Aorta (tissue), 5 donors: ENCODE measurements at regions not wholly inside any gene's neighbourhood (a gene's known extent, or its start where the extent isn't known, plus 50 kb on each side); places are given as distances from the start of the nearest gene placed in this dataset.
A peak's percentile ranks its signal among the peaks of the same experiment; 100 is the strongest.
"Not testable (repeated sequence)": the region's sequence is repeated elsewhere in the genome, so short reads cannot be mapped to it uniquely, and the experiment has no call there.

Experiments
- ATAC-seq: fragments of 200-7000 bp; cut with Tn5 transposase; one replicate; pipeline ENCODE4 v1.9.1; 2022; ENCODE audit warnings: moderate library complexity; ENCODE audit not compliant: low FRiP score
- DNase-seq, 2 donors: peaks; one replicate each; pipeline ENCODE4 v3.0.0-alpha.2; 2020
- H3K27ac ChIP-seq, 2 donors: one replicate each; pipeline ENCODE4 v1.5.1; 2013; ENCODE audit warnings: low read length in 2 of 2, mild to moderate bottlenecking in 2 of 2, moderate library complexity in 2 of 2, control low read depth in 1 of 2, inconsistent platforms in 1 of 2, low read depth in 1 of 2
- H3K27me3 ChIP-seq, 2 donors: one replicate each; pipeline ENCODE4 v1.6.1; 2013; ENCODE audit warnings: control low read depth in 1 of 2, low read length in 1 of 2, mild to moderate bottlenecking in 1 of 2, moderate library complexity in 1 of 2; ENCODE audit not compliant: insufficient read depth in 2 of 2, control insufficient read depth in 1 of 2
- H3K36me3 ChIP-seq, 2 donors: one replicate each; pipeline ENCODE4 v1.6.1; 2013; ENCODE audit warnings: control low read depth in 1 of 2, low read length in 1 of 2, mild to moderate bottlenecking in 1 of 2; ENCODE audit not compliant: insufficient read depth in 2 of 2, control insufficient read depth in 1 of 2
- H3K4me1 ChIP-seq, 2 donors: one replicate each; pipeline ENCODE4 v1.6.1; 2013; ENCODE audit warnings: low read length in 2 of 2, control low read depth in 1 of 2, mild to moderate bottlenecking in 1 of 2, moderate library complexity in 1 of 2; ENCODE audit not compliant: insufficient read depth in 2 of 2, control insufficient read depth in 1 of 2
- H3K4me3 ChIP-seq, 2 donors: one replicate each; pipeline ENCODE4 v1.5.1; 2013; ENCODE audit warnings: low read length in 2 of 2, control low read depth in 1 of 2, mild to moderate bottlenecking in 1 of 2
- H3K9me3 ChIP-seq: one replicate; pipeline ENCODE4 v1.6.1; 2013; ENCODE audit warnings: mild to moderate bottlenecking, low read length; ENCODE audit not compliant: control insufficient read depth
- WGBS, 2 donors: extraction: QIAGEN DNeasy Blood & Tissue Kit; methylation state at CpG; one replicate each; pipeline ENCODE4 v1.1.7; 2013; 5-methylcytosine and 5-hydroxymethylcytosine counted together
- intact Hi-C, 2 donors: fragments of 100-400 bp; cut with DNase I; formaldehyde crosslinking; loops; one replicate each; pipeline versions ENCODE4 v1.14.2 to v1.15.0; 2022
- donor health status: healthy with polysubstance abuse.
- donor health status: Bipolar disorder and iron deficiency.
- donor health status: DM: no; HTN: no; CAD: no.
- donor health status: DM: no; HTN: no; CAD: no.
- donor health status: DM: yes; HTN: yes; CAD: no.

DNA sequence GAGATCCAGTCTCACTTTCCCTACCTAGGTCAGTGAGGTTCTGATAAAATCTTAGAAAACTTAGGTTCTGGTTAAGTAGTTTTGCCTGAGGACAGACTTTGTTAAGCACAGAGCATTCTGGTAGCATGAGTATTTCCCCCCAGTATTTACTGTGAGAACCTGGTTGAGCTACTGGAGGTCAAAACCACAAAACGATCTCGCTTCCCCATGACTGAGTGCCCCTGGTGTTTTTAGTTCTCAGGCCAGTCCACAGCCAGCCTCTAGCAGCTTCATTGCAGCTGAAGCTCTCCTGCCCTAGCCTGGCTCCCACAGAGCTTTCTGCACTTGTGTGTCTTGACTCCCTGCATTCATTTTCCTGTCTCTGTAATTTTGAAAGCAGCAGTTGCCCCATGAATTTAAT is 1138.2 kb downstream of the UQCRFS1 start:
- intact Hi-C loops, result no loop called here
- 65 to 81% methylated on average over 2 of the region's 2 CpGs for WGBS, 2 donors
- DNase-seq, result no peak
- H3K4me3 ChIP-seq, result no peak overlapping the region
- no peaks in the 10 kb centered on the region for H3K4me1 ChIP-seq
- H3K9me3 ChIP-seq, result peaks cover 2% of the 10 kb centered on the region
- no peak for ATAC-seq
- H3K27me3 ChIP-seq, result peaks cover 0 to 1% of the 10 kb centered on the region in 2 donors
- H3K27ac ChIP-seq, result no peak overlapping the region
- H3K36me3 ChIP-seq, result no peaks in the 10 kb centered on the region

DNA sequence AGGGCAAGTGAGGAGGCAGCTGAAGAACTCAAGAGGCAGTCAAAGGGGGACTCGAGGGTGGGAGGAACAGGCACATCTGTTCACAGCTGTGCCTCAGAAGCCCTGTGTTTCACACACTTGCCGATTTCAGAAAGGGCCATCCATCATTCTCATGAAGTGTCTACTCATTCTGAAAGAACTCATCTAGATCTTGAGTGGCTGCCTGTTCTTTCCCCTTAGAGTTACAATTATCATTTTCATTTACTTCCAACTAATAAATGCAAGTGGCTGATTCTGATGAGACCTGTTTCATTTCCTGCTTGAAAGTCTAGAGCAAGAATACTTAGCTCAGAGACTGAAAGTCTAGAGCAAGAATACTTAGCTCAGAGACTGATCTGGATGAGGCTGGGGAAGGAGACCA is 1145.1 kb downstream of the UQCRFS1 start:
- no peak overlapping the region for H3K27ac ChIP-seq
- no peaks in the 10 kb centered on the region for H3K36me3 ChIP-seq
- DNase-seq (no peak), ATAC-seq (no peak)
- H3K27me3 ChIP-seq, result no peaks in the 10 kb centered on the region
- H3K4me1 ChIP-seq, result no peaks in the 10 kb centered on the region
- H3K4me3 ChIP-seq, result no peak overlapping the region
- 14 to 21% methylated on average over 2 of the region's 2 CpGs for WGBS, 2 donors
- intact Hi-C loops, result no loop called here
- no peaks in the 10 kb centered on the region for H3K9me3 ChIP-seq

DNA sequence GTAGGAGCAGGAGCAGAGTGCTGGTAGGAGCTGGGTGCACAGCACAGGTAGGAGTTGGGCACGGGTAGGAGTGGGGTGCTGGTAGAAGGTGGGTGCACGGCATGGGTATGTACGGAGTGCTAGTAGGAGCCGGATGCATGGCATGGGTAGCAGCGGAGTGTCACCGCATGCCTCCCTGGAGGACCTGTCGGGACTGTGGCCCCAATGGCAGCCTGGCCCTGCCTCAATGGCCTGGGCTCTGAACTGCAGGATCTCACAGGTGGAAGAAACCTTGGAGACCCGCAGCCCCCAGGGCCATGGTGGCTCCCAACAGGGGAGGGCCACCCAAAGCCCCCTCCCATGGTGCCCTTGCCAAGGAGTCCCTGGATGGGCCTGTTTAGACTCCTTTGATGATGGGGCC is 1146.0 kb downstream of the UQCRFS1 start:
- intact Hi-C loops, result no loop called here
- H3K27ac ChIP-seq, result no peak overlapping the region
- H3K27me3 ChIP-seq, result no peaks in the 10 kb centered on the region
- ATAC-seq (peak; percentile 42), DNase-seq (no peak)
- H3K4me3 ChIP-seq, result no peak overlapping the region
- H3K9me3 ChIP-seq, result no peaks in the 10 kb centered on the region
- no peaks in the 10 kb centered on the region for H3K36me3 ChIP-seq
- WGBS, 2 donors, result 91 to 92% methylated on average over 8 of the region's 8 CpGs
- H3K4me1 ChIP-seq, result no peaks in the 10 kb centered on the region

DNA sequence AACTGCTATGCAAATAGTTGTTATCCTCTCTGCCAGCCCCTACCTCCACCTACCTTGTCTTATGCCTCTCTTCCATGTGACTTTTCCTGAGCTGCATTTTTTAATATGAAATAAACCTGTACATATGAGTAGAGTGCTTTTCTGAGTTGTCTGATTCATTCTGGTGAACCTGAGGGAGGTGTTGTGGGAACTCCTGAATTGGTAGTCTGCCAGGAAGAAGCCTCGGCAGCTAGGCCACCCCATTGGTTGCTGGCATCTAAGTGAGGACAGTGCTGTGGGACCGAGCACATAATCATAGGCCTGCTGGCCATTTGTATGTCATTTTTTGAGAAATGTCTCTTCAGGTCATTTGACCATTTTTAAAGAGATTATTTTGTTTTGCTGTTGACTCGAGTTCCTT is 1146.8 kb downstream of the UQCRFS1 start:
- WGBS, 2 donors, result 72 to 85% methylated on average over 3 of the region's 3 CpGs

DNA sequence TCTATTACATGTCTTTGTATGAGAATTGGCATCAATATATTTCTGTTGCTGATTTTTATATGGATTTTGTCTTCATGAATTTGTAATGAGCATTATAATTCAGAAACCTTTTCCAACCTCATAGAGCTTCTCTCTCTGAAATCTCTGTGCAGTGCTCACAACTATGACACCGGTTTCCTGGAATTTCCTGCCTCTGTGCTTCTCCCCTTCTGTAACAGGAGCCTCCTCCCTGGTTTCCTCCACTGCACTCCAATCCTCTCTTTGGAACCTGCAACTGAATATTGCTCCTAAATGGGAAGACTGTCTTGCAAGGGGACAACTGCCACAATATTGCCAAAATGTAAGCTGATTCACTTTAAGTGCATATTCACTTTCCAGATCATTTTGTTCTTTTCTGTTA is 1147.9 kb downstream of the UQCRFS1 start:
- Histone ChIP-seq H3K27ac (no peak overlapping the region), H3K4me1 (no peaks in the 10 kb centered on the region), H3K9me3 (no peaks in the 10 kb centered on the region), H3K27me3 (no peaks in the 10 kb centered on the region), H3K4me3 (no peak overlapping the region), H3K36me3 (no peaks in the 10 kb centered on the region)
- intact Hi-C loops, result no loop called here
- DNase-seq, result no peak
- WGBS, 2 donors, result 4 to 5% methylated on average over 1 of the region's 1 CpG
- ATAC-seq, result no peak

More for the DNA sequence above, 1146.8 kb downstream of the UQCRFS1 start:
- no peaks in the 10 kb centered on the region for H3K9me3 ChIP-seq
- H3K4me3 ChIP-seq, result no peak overlapping the region
- intact Hi-C loops, result no loop called here
- H3K27ac ChIP-seq, result no peak overlapping the region
- DNase-seq (no peak), ATAC-seq (no peak)
- H3K27me3 ChIP-seq, result no peaks in the 10 kb centered on the region
- no peaks in the 10 kb centered on the region for H3K4me1 ChIP-seq
- H3K36me3 ChIP-seq, result no peaks in the 10 kb centered on the region

DNA sequence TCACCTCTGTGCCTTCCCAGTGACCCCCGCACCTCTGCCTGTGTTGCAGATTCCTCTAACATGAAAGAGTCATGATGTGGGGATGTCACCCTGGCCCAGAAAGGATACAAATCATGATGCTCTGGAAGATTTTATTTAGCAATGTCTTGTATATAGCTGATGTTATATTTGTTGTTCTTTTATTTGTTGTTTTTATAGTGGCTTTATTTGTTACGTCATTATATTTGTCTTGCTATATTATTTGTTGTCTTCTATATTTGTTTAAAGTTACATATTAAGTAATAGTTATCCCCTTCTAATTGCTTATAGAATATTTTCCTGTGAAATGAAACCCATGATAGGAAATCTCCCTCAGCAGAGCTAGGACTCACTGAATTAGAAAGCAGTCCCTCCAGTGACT is 1149.2 kb downstream of the UQCRFS1 start:
- DNase-seq (no peak), ATAC-seq (no peak)
- 78 to 87% methylated on average over 2 of the region's 2 CpGs for WGBS, 2 donors
- Histone ChIP-seq H3K4me3 (no peak overlapping the region), H3K9me3 (no peaks in the 10 kb centered on the region), H3K27ac (no peak overlapping the region), H3K4me1 (no peaks in the 10 kb centered on the region), H3K36me3 (no peaks in the 10 kb centered on the region), H3K27me3 (no peaks in the 10 kb centered on the region)
- intact Hi-C loops, result no loop called here

DNA sequence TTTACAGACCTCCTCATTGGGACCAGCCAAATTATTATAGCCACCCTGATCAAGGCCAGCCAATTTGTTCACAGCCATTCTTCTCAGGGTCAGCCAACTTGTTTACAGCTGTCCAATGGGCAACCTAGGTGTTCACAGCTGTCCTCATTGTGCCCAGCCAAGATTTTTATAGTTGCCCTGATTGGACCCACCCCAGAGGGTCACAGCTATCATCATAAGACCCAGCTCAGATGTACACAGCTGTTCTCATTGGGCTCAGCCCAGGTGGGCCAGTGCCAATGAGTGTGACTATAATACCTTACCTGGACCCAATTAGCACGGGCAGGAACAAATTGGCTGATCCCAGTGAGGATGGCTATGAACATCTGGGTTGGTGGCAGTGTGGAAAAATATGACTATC is 1151.8 kb downstream of the UQCRFS1 start:
- no peaks in the 10 kb centered on the region for H3K36me3 ChIP-seq
- DNase-seq, result no peak
- no peaks in the 10 kb centered on the region for H3K4me1 ChIP-seq
- 78 to 79% methylated on average over 1 of the region's 1 CpG for WGBS, 2 donors
- no peak overlapping the region for H3K4me3 ChIP-seq
- no peak overlapping the region for H3K27ac ChIP-seq
- peaks cover 6% of the 10 kb centered on the region for H3K9me3 ChIP-seq
- no peak for ATAC-seq
- H3K27me3 ChIP-seq, result peaks cover 0 to 2% of the 10 kb centered on the region in 2 donors
- intact Hi-C loops, result no loop called here

DNA sequence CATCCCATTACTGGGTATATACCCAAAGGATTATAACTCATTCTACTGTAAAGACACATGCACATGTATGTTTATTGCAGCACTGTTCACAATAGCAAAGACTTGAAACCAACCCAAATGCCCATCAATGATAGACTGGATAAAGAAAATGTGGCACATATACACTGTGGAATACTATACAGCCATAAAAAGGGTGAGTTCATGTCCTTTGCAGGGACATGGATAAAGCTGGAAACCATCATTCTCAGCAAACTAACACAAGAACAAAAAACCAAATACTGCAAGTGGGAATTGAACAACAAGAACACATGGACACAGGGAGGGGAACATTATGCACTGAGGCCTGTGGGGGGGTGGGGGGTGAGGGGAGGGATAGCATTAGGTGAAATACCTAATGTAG is 1155.9 kb downstream of the UQCRFS1 start:
- ATAC-seq, H3K27ac ChIP-seq, H3K4me3 ChIP-seq, H3K4me1 ChIP-seq, intact Hi-C loops, H3K9me3 ChIP-seq, DNase-seq, H3K36me3 ChIP-seq, H3K27me3 ChIP-seq: not testable (repeated sequence)

DNA sequence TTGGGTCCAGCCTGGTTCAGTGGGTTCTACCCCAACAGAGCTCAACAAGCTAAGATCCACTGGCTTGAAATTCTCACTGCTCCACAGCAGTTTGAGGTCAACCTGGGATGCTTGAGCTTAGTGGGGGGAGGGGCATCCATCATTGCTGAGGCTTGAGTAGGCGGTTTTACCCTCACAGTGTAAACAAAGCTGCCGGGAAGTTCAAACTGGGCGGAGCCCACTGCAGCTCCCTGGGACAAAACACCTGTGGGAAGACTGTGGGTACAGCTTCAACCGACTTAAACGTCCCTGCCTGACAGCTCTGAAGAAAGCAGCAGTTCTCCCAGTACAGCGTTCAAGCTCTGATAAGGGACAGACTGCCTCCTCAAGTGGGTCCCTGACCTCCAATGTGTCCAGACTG is 1161.9 kb downstream of the UQCRFS1 start:
- Histone ChIP-seq H3K4me1 (no peaks in the 10 kb centered on the region), H3K27ac (no peak overlapping the region), H3K27me3 (no peaks in the 10 kb centered on the region), H3K9me3 (no peaks in the 10 kb centered on the region), H3K36me3 (no peaks in the 10 kb centered on the region), H3K4me3 (no peak overlapping the region)
- WGBS, 2 donors, result 64 to 68% methylated on average over 6 of the region's 6 CpGs
- DNase-seq (no peak), ATAC-seq (no peak)
- intact Hi-C loops, result no loop called here
